ENCODE measurements at regions not wholly inside any gene's neighbourhood (a gene's known extent, or its start where the extent isn't known, plus 50 kb on each side); places are given as distances from the start of the nearest gene placed in this dataset.
"Not testable (repeated sequence)": the region's sequence is repeated elsewhere in the genome, so short reads cannot be mapped to it uniquely, and the experiment has no call there.

DNA sequence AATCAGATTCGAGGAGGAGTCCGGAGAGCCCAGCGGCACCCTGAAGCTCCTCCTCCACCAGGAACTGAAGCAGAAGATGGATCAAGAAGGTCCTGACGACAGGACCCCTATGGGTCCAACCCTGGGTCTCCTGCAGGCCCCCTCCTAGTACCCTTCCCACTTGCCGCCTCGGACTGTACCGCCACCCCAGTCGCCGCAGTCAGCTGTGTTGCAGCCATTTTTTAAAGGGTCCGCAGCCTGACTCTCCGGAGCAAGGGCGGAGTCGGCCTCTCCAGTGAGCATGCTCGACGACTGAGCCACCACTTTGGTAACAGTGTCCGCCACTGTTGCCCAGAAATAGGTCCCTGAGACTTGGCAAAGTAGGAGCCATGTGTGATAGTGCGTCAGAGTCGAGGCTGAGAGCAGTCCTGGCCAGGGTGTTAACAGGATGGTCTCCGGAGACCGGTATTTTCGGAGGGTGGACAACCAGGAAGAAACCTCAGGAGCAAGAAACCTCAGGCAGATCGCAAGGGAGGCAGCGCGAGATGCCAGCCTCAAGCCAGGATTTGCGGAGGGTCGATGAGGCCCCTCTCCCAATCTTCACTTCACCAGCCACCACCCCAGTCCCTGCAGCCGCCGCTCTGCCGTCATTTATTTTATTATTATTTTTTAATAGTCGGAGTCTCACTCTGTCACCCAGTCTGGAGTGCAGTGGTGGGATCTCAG lies 294.6 kb upstream of the ZNF337 start:
- H3K27me3 ChIP-seq: no peaks in the 10 kb centered on the region
- H3K36me3 ChIP-seq: no peaks in the 10 kb centered on the region
- TF ChIP-seq POLR2A (IDR thresholded peaks at IDR 0.05): no peak
- TF ChIP-seq, protein P1, sequence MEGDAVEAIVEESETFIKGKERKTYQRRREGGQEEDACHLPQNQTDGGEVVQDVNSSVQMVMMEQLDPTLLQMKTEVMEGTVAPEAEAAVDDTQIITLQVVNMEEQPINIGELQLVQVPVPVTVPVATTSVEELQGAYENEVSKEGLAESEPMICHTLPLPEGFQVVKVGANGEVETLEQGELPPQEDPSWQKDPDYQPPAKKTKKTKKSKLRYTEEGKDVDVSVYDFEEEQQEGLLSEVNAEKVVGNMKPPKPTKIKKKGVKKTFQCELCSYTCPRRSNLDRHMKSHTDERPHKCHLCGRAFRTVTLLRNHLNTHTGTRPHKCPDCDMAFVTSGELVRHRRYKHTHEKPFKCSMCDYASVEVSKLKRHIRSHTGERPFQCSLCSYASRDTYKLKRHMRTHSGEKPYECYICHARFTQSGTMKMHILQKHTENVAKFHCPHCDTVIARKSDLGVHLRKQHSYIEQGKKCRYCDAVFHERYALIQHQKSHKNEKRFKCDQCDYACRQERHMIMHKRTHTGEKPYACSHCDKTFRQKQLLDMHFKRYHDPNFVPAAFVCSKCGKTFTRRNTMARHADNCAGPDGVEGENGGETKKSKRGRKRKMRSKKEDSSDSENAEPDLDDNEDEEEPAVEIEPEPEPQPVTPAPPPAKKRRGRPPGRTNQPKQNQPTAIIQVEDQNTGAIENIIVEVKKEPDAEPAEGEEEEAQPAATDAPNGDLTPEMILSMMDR (IDR thresholded peaks at IDR 0.05): no peak
- DNase-seq: no peak
- no peaks in the 10 kb centered on the region for H3K4me1 ChIP-seq
- no peaks in the 10 kb centered on the region for H3K9me3 ChIP-seq
- H3K4me3 ChIP-seq: no peak overlapping the region
- no peak overlapping the region for H3K27ac ChIP-seq

DNA sequence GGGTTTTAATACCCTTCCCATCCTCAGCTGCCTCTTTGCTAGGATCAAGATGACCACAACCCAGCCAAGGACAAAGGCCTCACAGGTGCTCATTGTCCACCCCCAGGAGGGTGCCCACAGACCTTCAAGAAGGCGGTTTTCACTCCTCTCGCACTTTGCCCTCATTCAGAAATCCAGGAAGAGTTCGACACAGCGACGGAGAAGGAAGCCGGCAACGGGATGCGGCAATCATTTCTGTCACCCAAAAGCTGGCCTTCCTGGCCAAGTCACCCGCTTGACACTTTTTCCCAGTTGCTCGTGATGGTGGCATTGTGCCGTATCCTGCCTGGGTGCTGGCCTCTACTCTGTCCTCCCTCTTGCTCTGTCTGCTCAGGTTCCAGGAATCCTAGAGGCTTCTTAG lies 293.0 kb upstream of the ZNF337 start:
- H3K36me3 ChIP-seq, H3K4me1 ChIP-seq, H3K4me3 ChIP-seq, H3K27ac ChIP-seq, DNase-seq, H3K27me3 ChIP-seq, H3K9me3 ChIP-seq: not testable (repeated sequence)

DNA sequence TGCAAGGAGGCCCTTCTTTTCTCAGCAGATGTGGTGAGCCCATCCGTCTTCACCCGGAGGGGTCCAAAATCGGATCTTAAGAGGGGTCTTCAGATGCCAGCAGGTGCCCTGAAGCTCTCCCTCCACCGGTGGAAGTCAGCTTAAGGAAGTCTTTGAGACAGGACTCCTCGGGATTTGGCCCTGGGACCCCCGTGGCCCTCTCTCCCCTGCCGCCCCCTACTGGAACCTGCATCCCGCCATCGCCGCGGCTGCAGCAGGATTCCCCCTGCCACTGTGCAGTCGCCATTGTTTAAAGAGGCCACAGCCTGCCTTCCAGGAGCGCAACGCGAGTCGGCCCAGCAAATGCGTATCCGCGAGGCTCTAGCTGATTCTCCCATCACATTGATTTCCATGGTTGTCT lies 292.5 kb upstream of the ZNF337 start:
- TF ChIP-seq POLR2A (IDR thresholded peaks at IDR 0.05): no peak
- TF ChIP-seq, protein P1 (IDR thresholded peaks at IDR 0.05): no peak
- no peak overlapping the region for H3K27ac ChIP-seq
- H3K36me3 ChIP-seq: no peaks in the 10 kb centered on the region
- no peak for DNase-seq
- H3K4me1 ChIP-seq: no peaks in the 10 kb centered on the region
- no peaks in the 10 kb centered on the region for H3K9me3 ChIP-seq
- no peaks in the 10 kb centered on the region for H3K27me3 ChIP-seq
- H3K4me3 ChIP-seq: no peak overlapping the region

DNA sequence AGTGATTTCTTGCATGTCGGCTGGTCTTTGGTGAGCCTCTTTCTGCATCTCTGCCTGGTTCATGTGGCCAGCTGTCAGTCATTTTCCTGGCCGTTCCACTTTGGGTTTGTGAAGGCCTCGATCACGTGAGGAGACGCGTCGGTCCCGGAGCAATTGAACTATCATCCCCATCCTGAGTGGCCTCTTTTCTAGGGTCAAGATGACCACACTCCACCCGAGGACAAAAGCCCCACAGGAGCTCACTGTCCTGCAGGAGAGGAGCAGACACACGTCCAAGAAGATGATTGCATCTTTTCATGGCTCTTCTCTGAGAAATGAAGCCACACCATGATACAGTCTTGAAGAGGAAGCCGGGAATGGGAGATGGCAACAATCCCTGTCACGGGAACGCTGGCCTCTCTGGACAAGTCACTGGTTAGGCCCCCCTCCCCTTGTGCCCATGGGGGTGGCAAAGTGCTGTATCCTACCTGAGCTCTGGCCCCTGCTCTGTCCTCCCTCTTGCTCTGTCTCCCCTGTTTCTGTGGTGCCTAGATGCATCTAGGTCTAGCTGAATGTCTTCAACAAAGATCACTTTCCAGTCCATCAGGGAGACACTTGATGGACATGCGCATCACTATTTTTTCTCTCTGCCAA lies 291.4 kb upstream of the ZNF337 start:
- not testable (repeated sequence) for DNase-seq, H3K27me3 ChIP-seq, H3K36me3 ChIP-seq, H3K9me3 ChIP-seq, H3K27ac ChIP-seq, H3K4me3 ChIP-seq, H3K4me1 ChIP-seq

DNA sequence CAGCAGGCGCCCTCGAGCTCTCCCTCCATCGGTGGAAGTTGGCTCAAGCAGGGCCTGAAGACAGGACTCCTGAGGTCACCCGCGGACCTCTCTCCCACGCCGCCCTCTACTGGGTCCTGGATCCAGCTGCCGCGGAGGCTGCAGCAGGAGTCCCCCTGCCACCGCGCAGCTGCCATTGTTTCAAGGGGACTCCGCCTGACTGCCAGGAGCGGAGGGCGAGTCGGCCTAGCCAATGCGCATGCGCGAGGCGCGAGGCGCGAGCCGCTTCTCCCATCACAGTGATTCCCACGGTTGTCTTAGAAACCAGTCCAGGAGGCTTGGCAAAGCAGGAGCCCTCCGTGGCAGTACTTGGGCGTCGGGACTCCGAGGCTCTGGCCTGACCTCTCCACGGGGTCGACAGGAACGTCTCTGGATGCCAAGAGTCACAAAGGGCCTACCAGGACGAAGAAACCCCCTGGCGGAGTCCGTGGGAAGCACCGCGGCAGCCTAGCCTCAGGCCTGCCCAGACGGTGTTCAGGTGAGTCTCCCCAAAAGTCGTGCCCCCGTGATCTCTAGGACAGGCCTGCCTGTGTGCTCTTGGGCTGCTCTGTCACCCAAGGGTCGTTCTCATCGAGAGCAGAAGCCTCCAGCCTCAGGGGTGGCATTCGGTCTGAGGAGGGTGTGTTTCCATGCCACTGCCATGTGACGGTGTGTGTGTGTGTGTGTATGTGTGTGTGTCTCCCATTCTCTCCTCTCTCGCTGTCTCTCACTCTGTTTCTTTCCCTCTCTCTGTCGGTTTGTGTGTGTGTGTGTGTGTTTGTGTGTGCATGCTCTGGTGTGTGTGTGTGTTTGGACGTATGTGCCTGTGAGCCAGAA lies 290.6 kb upstream of the ZNF337 start:
- peak in 1 of 3 donors; percentile 55 for DNase-seq
- H3K4me3 ChIP-seq: peak overlapping the region; percentile 25 to 42 (median 36)
- TF ChIP-seq, protein P1 (IDR thresholded peaks at IDR 0.05): peak in 3 of 6 experiments; percentile 4 to 12 (median 9)
- no peak for TF ChIP-seq POLR2A (IDR thresholded peaks at IDR 0.05)

DNA sequence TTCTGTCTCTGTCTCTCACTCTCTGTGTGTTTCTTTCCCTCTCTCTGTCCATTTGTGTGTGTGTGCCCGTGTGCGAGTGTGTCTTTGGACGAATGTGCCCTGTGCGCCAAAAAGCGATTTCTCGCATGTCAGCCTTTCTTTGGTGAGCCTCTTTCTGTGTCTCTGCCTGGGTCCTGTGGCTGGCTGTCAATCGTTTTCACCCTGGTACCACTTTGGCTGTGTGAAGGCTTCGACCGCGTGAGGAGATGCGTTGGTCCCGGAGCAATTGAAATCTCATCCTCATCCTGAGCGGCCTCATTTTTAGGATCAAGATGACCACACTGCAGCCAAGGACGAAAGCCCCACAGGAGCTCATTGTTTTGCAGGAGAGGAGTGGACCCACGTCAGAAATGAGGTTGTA lies 288.9 kb upstream of the ZNF337 start:
- Histone ChIP-seq H3K9me3 (no peaks in the 10 kb centered on the region), H3K27me3 (no peaks in the 10 kb centered on the region), H3K4me3 (no peak overlapping the region), H3K36me3 (no peaks in the 10 kb centered on the region), H3K27ac (no peak overlapping the region), H3K4me1 (no peaks in the 10 kb centered on the region)
- no peak for DNase-seq
- no peak for TF ChIP-seq POLR2A (IDR thresholded peaks at IDR 0.05)
- TF ChIP-seq, protein P1 (IDR thresholded peaks at IDR 0.05): no peak

More for the DNA sequence above, 290.6 kb upstream of the ZNF337 start:
- H3K9me3 ChIP-seq: no peaks in the 10 kb centered on the region
- H3K27ac ChIP-seq: no peak overlapping the region
- H3K36me3 ChIP-seq: no peaks in the 10 kb centered on the region
- no peaks in the 10 kb centered on the region for H3K4me1 ChIP-seq
- H3K27me3 ChIP-seq: no peaks in the 10 kb centered on the region

All from Peyer's patch (tissue), 4 donors.